Liver (tissue), 8 donors: ENCODE measurements at regions not wholly inside any gene's neighbourhood (a gene's known extent, or its start where the extent isn't known, plus 50 kb on each side); places are given as distances from the start of the nearest gene placed in this dataset.

Experiments
- DNase-seq: peaks from one replicate; pipeline ENCODE4 v3.0.0-alpha.2; 2017; ENCODE audit warnings: low spot score
- H3K27ac ChIP-seq, 2 donors: one replicate each; pipeline ENCODE4 v1.7.0; 2013; ENCODE audit warnings: inconsistent platforms in 2 of 2, low read length in 2 of 2, control low read depth in 1 of 2, low read depth in 1 of 2, mild to moderate bottlenecking in 1 of 2
- H3K27me3 ChIP-seq, 4 donors: one replicate each; pipeline versions ENCODE4 v1.6.1 to v1.7.0; 2013; ENCODE audit warnings: low read length in 3 of 4, inconsistent platforms in 1 of 4, mild to moderate bottlenecking in 1 of 4, moderate library complexity in 1 of 4; ENCODE audit not compliant: control insufficient read depth in 4 of 4, insufficient read depth in 4 of 4
- H3K36me3 ChIP-seq, 4 donors: one replicate each; pipeline versions ENCODE4 v1.6.1 to v1.7.0; 2013; ENCODE audit warnings: low read length in 3 of 4, mild to moderate bottlenecking in 3 of 4, low read depth in 1 of 4, moderate library complexity in 1 of 4; ENCODE audit not compliant: control insufficient read depth in 4 of 4, insufficient read depth in 3 of 4
- H3K4me1 ChIP-seq, 4 donors: one replicate each; pipeline versions ENCODE4 v1.6.1 to v1.7.0; 2013; ENCODE audit warnings: low read length in 3 of 4, mild to moderate bottlenecking in 3 of 4, moderate library complexity in 1 of 4; ENCODE audit not compliant: control insufficient read depth in 4 of 4, insufficient read depth in 4 of 4
- H3K4me3 ChIP-seq, 3 donors: one replicate each; pipeline versions ENCODE4 v1.6.1 to v1.7.0; 2013; ENCODE audit warnings: low read length in 3 of 3, control low read depth in 1 of 3, low read depth in 1 of 3, mild to moderate bottlenecking in 1 of 3
- H3K9ac ChIP-seq, 2 donors: one replicate each; pipeline ENCODE4 v1.7.0; 2013; ENCODE audit warnings: low read length in 2 of 2, mild to moderate bottlenecking in 2 of 2, moderate library complexity in 2 of 2, control low read depth in 1 of 2, low read depth in 1 of 2
- H3K9me3 ChIP-seq, 4 donors: one replicate each; pipeline versions ENCODE4 v1.6.1 to v1.7.0; 2013; ENCODE audit warnings: low read length in 3 of 4; ENCODE audit not compliant: control insufficient read depth in 4 of 4
- EGR1 ChIP-seq, 2 donors: IDR thresholded peaks; 2 replicates each; pipeline ENCODE4 v1.6.1; 2016 to 2018; ENCODE audit warnings: antibody characterized with exemption in 2 of 2, low read depth in 2 of 2
- FOXA1 ChIP-seq: IDR thresholded peaks from 2 replicates; pipeline ENCODE4 v1.6.1; 2016; ENCODE audit warnings: antibody characterized with exemption
- FOXA2 ChIP-seq: IDR thresholded peaks from 2 replicates; pipeline ENCODE4 v1.6.1; 2016; ENCODE audit warnings: antibody characterized with exemption
- GABPA ChIP-seq, 2 donors: IDR thresholded peaks in 1 of 2; conservative IDR thresholded peaks in 1 of 2; 2 replicates each; pipeline ENCODE4 v1.6.1; 2016; ENCODE audit warnings: antibody characterized with exemption in 2 of 2, mild to moderate bottlenecking in 1 of 2, moderate library complexity in 1 of 2
- HNF4A ChIP-seq, 2 donors: conservative IDR thresholded peaks; 2 replicates each; pipeline ENCODE4 v1.6.1; 2016; ENCODE audit warnings: antibody characterized with exemption in 2 of 2, mild to moderate bottlenecking in 2 of 2
- JUND ChIP-seq, 2 donors: IDR thresholded peaks; 2 replicates each; pipeline ENCODE4 v1.6.1; 2016; ENCODE audit warnings: antibody characterized with exemption in 2 of 2
- NR2F2 ChIP-seq: IDR thresholded peaks from 2 replicates; pipeline ENCODE4 v1.6.1; 2016; ENCODE audit warnings: antibody characterized with exemption
- RAD21 ChIP-seq, 2 donors: IDR thresholded peaks; 2 replicates each; pipeline ENCODE4 v1.6.1; 2016; ENCODE audit warnings: antibody characterized with exemption in 2 of 2, mild to moderate bottlenecking in 2 of 2
- RXRA ChIP-seq, 2 donors: IDR thresholded peaks; 2 replicates each; pipeline ENCODE4 v1.6.1; 2017 to 2018; ENCODE audit warnings: antibody characterized with exemption in 2 of 2, mild to moderate bottlenecking in 1 of 2
- SP1 ChIP-seq: IDR thresholded peaks from 2 replicates; pipeline ENCODE4 v1.6.1; 2018; ENCODE audit warnings: antibody characterized with exemption, mild to moderate bottlenecking
- TAF1 ChIP-seq: conservative IDR thresholded peaks from 2 replicates; pipeline ENCODE4 v1.6.1; 2016; ENCODE audit warnings: antibody characterized with exemption, mild to moderate bottlenecking
- YY1 ChIP-seq: IDR thresholded peaks from 2 replicates; pipeline ENCODE4 v1.6.1; 2016; ENCODE audit warnings: antibody characterized with exemption, mild to moderate bottlenecking
- WGBS: extraction: QIAGEN DNeasy Blood & Tissue Kit; methylation state at CpG from one replicate; pipeline ENCODE4 v1.1.7; 2013; 5-methylcytosine and 5-hydroxymethylcytosine counted together
- TF ChIP-seq, protein P1 (sequence below): IDR thresholded peaks from 2 replicates; pipeline ENCODE4 v1.6.1; 2016; ENCODE audit warnings: antibody characterized with exemption
- TF ChIP-seq, protein P2 (sequence below): IDR thresholded peaks from 2 replicates; pipeline ENCODE4 v1.6.1; 2016; ENCODE audit warnings: antibody characterized with exemption
- TF ChIP-seq, protein P3 (sequence below): IDR thresholded peaks from 2 replicates; pipeline ENCODE4 v1.6.1; 2016; ENCODE audit warnings: antibody characterized with exemption
- TF ChIP-seq, protein P4 (sequence below): fragments of 150-350 bp; IDR thresholded peaks from 2 replicates; pipeline ENCODE4 v1.5.1; 2017; ENCODE audit warnings: improper control_type of control experiment, low read depth, low read length; ENCODE audit not compliant: missing input control
- donor health status: healthy.
- donor health status: healthy.
- donor health status: healthy.
- donor health status: healthy.
- donor health status: healthy.

DNA sequence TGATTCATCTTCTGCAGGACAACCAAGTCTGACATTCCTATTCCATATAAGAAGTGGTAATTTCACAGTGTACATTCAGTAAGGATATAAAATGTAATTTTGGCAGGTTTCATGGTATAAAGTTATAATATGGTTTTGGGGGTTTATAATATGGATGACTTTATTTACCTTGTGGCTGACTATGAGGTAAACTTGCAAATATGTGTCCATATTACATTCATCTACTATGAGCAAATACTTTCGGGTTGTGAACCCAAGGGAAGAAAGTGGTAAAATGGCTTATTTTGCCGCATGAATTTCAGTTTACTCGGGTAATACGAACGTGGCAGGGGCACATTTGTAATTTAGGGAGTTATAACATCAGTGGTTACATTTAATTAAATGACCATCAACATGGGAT lies 86.7 kb upstream of the TNFSF11 start:
- H3K36me3 ChIP-seq, result no peaks in the 10 kb centered on the region
- no peak for DNase-seq
- no peak overlapping the region for H3K27ac ChIP-seq
- H3K4me1 ChIP-seq, result no peaks in the 10 kb centered on the region
- H3K27me3 ChIP-seq, result no peaks in the 10 kb centered on the region
- TF ChIP-seq SP1 (no peak), JUND (IDR thresholded peaks at IDR 0.05) (no peak), FOXA1 (no peak), TAF1 (no peak), NR2F2 (no peak), EGR1 (IDR thresholded peaks at IDR 0.05; ENCODE audit: low read depth in 2 of 2) (no peak), HNF4A (conservative IDR thresholded peaks at IDR 0.05) (no peak), RXRA (IDR thresholded peaks at IDR 0.05) (no peak), FOXA2 (no peak), RAD21 (IDR thresholded peaks at IDR 0.05) (no peak)
- TF ChIP-seq, protein P1, sequence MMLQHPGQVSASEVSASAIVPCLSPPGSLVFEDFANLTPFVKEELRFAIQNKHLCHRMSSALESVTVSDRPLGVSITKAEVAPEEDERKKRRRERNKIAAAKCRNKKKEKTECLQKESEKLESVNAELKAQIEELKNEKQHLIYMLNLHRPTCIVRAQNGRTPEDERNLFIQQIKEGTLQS, result no peak
- TF ChIP-seq, protein P2, sequence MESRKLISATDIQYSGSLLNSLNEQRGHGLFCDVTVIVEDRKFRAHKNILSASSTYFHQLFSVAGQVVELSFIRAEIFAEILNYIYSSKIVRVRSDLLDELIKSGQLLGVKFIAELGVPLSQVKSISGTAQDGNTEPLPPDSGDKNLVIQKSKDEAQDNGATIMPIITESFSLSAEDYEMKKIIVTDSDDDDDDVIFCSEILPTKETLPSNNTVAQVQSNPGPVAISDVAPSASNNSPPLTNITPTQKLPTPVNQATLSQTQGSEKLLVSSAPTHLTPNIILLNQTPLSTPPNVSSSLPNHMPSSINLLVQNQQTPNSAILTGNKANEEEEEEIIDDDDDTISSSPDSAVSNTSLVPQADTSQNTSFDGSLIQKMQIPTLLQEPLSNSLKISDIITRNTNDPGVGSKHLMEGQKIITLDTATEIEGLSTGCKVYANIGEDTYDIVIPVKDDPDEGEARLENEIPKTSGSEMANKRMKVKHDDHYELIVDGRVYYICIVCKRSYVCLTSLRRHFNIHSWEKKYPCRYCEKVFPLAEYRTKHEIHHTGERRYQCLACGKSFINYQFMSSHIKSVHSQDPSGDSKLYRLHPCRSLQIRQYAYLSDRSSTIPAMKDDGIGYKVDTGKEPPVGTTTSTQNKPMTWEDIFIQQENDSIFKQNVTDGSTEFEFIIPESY, result no peak
- H3K4me3 ChIP-seq, result no peak overlapping the region
- H3K9ac ChIP-seq, result no peak overlapping the region
- 96% methylated on average over 5 of the region's 5 CpGs for WGBS
- no peaks in the 10 kb centered on the region for H3K9me3 ChIP-seq

DNA sequence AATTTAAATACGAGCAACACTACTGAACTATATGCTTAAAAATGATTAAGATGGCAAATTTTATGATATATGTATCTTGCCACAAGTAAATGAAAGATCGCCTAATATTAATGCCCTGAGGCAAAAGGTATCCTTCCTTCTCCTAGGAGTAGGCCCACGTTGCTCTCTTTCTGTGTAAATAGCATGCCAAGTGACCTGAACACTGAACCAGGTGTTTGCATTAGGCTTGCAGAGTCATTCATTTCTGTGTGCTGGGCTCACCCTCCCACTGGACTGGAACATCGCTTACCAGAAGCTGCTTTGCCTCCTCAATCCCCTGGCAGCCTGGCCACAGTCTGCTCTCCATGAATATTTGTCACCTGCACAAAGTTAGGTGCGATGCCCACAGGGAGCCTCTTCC lies 83.3 kb upstream of the TNFSF11 start:
- no peak overlapping the region for H3K27ac ChIP-seq
- no peaks in the 10 kb centered on the region for H3K27me3 ChIP-seq
- no peaks in the 10 kb centered on the region for H3K4me1 ChIP-seq
- no peak overlapping the region for H3K9ac ChIP-seq
- no peaks in the 10 kb centered on the region for H3K9me3 ChIP-seq
- no peak overlapping the region for H3K4me3 ChIP-seq
- H3K36me3 ChIP-seq, result no peaks in the 10 kb centered on the region
- TF ChIP-seq JUND (IDR thresholded peaks at IDR 0.05), result no peak
- no peak for TF ChIP-seq YY1
- TF ChIP-seq, protein P3, sequence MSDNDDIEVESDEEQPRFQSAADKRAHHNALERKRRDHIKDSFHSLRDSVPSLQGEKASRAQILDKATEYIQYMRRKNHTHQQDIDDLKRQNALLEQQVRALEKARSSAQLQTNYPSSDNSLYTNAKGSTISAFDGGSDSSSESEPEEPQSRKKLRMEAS, result no peak
- TF ChIP-seq EGR1 (IDR thresholded peaks at IDR 0.05; ENCODE audit: low read depth in 2 of 2), result no peak
- TF ChIP-seq, protein P2, result no peak
- no peak for TF ChIP-seq RXRA (IDR thresholded peaks at IDR 0.05)
- TF ChIP-seq RAD21 (IDR thresholded peaks at IDR 0.05), result no peak
- no peak for TF ChIP-seq FOXA1
- no peak for TF ChIP-seq GABPA (IDR thresholded peaks at IDR 0.05 in 1 of 2, conservative IDR thresholded peaks at IDR 0.05 in 1 of 2)
- TF ChIP-seq, protein P4, sequence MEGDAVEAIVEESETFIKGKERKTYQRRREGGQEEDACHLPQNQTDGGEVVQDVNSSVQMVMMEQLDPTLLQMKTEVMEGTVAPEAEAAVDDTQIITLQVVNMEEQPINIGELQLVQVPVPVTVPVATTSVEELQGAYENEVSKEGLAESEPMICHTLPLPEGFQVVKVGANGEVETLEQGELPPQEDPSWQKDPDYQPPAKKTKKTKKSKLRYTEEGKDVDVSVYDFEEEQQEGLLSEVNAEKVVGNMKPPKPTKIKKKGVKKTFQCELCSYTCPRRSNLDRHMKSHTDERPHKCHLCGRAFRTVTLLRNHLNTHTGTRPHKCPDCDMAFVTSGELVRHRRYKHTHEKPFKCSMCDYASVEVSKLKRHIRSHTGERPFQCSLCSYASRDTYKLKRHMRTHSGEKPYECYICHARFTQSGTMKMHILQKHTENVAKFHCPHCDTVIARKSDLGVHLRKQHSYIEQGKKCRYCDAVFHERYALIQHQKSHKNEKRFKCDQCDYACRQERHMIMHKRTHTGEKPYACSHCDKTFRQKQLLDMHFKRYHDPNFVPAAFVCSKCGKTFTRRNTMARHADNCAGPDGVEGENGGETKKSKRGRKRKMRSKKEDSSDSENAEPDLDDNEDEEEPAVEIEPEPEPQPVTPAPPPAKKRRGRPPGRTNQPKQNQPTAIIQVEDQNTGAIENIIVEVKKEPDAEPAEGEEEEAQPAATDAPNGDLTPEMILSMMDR, result no peak
- TF ChIP-seq TAF1, result no peak
- TF ChIP-seq SP1, result no peak
- TF ChIP-seq FOXA2, result no peak
- TF ChIP-seq, protein P1, result no peak
- no peak for TF ChIP-seq NR2F2
- WGBS, result 64% methylated on average over 5 of the region's 5 CpGs
- DNase-seq, result no peak
